NT2/D1 (cell line): ENCODE measurements at regions not wholly inside any gene's neighbourhood (a gene's known extent, or its start where the extent isn't known, plus 50 kb on each side); places are given as distances from the start of the nearest gene placed in this dataset.
"Not testable (repeated sequence)": the region's sequence is repeated elsewhere in the genome, so short reads cannot be mapped to it uniquely, and the experiment has no call there.

Source experiments
- DNase-seq: peaks from one replicate; pipeline ENCODE4 v3.0.0-alpha.2; 2011; ENCODE audit warnings: low read depth, low spot score
- H3K27me3 ChIP-seq: 2 replicates; pipeline ENCODE4 v1.6.0; 2011; ENCODE audit warnings: mild to moderate bottlenecking; ENCODE audit not compliant: insufficient read length, insufficient read depth
- H3K36me3 ChIP-seq: 2 replicates; pipeline ENCODE4 v1.6.1; 2011; ENCODE audit warnings: mild to moderate bottlenecking, low read length, mixed read lengths; ENCODE audit not compliant: insufficient read depth, insufficient read length
- H3K4me1 ChIP-seq: 2 replicates; pipeline ENCODE4 v1.5.1; 2011; ENCODE audit not compliant: insufficient read depth, insufficient read length
- H3K4me3 ChIP-seq: 2 replicates; pipeline ENCODE4 v1.5.1; 2011; ENCODE audit warnings: low read depth; ENCODE audit not compliant: insufficient read length
- H3K9ac ChIP-seq: 2 replicates; pipeline ENCODE4 v1.6.0; 2011; ENCODE audit warnings: low read depth; ENCODE audit not compliant: insufficient read length
- H3K9me3 ChIP-seq: 2 replicates; pipeline ENCODE4 v1.5.1; 2011; ENCODE audit warnings: mild to moderate bottlenecking, low read length; ENCODE audit not compliant: insufficient read depth
- SUZ12 ChIP-seq: IDR thresholded peaks from 2 replicates; pipeline ENCODE4 v1.6.1; 2011; ENCODE audit not compliant: insufficient read length, insufficient read depth; ENCODE audit errors: extremely low read depth
- YY1 ChIP-seq: IDR thresholded peaks from 2 replicates; pipeline ENCODE4 v1.6.1; 2011; ENCODE audit not compliant: insufficient read length, insufficient read depth
- ZNF274 ChIP-seq: IDR thresholded peaks from 2 replicates; pipeline ENCODE4 v1.6.1; 2011; ENCODE audit warnings: mild to moderate bottlenecking, low read depth, low read length

DNA sequence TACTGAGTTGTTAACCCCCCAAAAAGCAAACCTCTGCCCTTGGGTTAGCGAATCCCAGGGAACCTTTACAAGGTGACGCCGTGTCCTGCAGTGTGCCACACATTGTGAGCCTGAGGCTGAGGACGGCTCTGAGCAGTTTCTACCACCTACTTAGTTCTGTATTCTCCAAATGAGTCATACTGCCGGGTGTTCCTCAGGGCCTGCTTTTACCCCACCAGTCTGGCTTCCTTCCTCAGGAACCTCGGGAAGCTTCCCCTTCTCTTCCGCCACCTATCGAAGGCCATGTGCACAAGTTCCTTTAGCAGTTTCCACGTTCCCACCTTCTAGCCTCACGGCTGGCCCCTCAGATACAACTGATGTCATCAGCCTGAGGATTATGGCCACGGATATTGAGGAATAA is 384.0 kb upstream of the TPM1 start:
- Histone ChIP-seq H3K9me3 (peaks cover 6% of the 10 kb centered on the region), H3K36me3 (peaks cover 19% of the 10 kb centered on the region), H3K27me3 (no peaks in the 10 kb centered on the region), H3K4me1 (no peaks in the 10 kb centered on the region), H3K4me3 (no peak overlapping the region), H3K9ac (no peak overlapping the region)
- TF ChIP-seq SUZ12, result no peak
- TF ChIP-seq YY1, result no peak
- TF ChIP-seq ZNF274, result no peak
- no peak for DNase-seq

DNA sequence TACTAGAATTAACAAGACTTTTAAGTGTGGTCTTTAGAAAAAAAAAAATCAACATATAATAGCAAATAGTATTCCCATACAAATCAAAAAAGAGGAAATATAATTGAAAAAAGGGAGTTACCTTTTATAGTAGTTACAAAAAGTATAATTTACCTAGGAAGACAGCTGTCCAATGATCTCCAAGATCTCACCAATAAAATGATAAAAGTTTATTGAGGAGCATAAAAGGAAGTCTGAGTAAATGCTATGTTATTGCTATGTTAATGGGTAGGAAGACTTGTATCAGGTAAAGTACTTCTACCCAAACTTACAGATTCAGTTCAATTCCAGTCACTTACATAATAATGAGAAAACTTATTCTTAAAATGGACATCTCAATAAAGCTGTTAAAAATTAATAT is 379.0 kb upstream of the TPM1 start:
- no peaks in the 10 kb centered on the region for H3K4me1 ChIP-seq
- H3K9me3 ChIP-seq, result no peaks in the 10 kb centered on the region
- DNase-seq, result no peak
- TF ChIP-seq ZNF274 (no peak), YY1 (no peak), SUZ12 (no peak)
- H3K9ac ChIP-seq, result no peak overlapping the region
- H3K36me3 ChIP-seq, result peaks cover 5% of the 10 kb centered on the region
- no peaks in the 10 kb centered on the region for H3K27me3 ChIP-seq
- H3K4me3 ChIP-seq, result no peak overlapping the region

GRCh38 chr15:62665449-62665848 is 377.1 kb upstream of the TPM1 start:
- no peaks in the 10 kb centered on the region for H3K36me3 ChIP-seq
- no peaks in the 10 kb centered on the region for H3K4me1 ChIP-seq
- H3K27me3 ChIP-seq, result no peaks in the 10 kb centered on the region
- no peaks in the 10 kb centered on the region for H3K9me3 ChIP-seq
- DNase-seq, result peak; percentile 20
- no peak overlapping the region for H3K4me3 ChIP-seq
- no peak overlapping the region for H3K9ac ChIP-seq
- no peak for TF ChIP-seq SUZ12
- no peak for TF ChIP-seq YY1
- no peak for TF ChIP-seq ZNF274

GRCh38 chr15:62666046-62666445 is 376.5 kb upstream of the TPM1 start:
- Histone ChIP-seq H3K9me3 (no peaks in the 10 kb centered on the region), H3K9ac (no peak overlapping the region), H3K4me3 (no peak overlapping the region), H3K4me1 (no peaks in the 10 kb centered on the region), H3K36me3 (no peaks in the 10 kb centered on the region), H3K27me3 (no peaks in the 10 kb centered on the region)
- DNase-seq, result no peak
- TF ChIP-seq ZNF274 (no peak), SUZ12 (no peak), YY1 (no peak)

DNA sequence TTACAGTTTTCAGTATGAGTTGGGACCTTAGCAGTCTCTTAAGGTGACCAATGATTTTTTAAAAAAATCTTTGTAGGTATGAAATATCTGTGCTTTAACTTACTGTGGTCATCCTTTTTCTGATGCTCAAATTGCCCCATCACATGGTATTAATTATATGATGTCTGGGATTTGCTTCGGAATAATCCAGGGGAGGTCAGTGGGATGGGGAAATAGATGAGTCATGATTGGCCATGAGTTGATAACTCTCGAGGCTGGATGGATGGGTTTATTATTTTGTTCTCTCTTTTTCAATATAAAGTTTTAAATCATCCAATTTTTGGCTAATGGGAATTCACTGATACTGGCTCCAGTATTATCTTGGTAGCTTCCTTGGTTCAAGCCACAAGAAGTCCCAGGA is 370.3 kb upstream of the TPM1 start:
- Histone ChIP-seq H3K36me3 (peaks cover 9% of the 10 kb centered on the region), H3K4me3 (no peak overlapping the region), H3K4me1 (no peaks in the 10 kb centered on the region), H3K27me3 (no peaks in the 10 kb centered on the region), H3K9ac (no peak overlapping the region), H3K9me3 (no peaks in the 10 kb centered on the region; the same call in 1 of the 2 replicates)
- TF ChIP-seq YY1 (no peak), ZNF274 (no peak), SUZ12 (no peak)
- DNase-seq, result no peak

DNA sequence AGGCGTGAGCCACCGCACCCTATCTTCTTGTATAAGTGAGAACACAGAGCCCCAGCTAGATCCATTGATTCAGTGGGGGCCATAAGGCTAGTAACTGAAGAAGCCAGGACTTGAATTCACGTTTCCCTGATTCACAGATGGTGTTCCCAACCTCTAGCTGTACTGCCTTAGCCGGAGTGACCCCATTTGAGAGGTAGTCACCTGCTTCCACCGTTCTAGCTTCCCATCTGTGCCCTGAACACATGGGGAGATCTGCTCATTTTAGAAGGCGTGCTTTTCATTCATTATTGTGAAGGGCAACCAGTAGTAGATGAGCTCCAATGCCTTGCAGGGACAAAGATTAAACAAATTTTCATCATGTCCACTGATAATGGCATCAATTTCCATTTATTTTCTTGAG is 365.7 kb upstream of the TPM1 start:
- H3K9ac ChIP-seq, result no peak overlapping the region
- H3K9me3 ChIP-seq, result no peaks in the 10 kb centered on the region; the same call in 1 of the 2 replicates
- H3K4me3 ChIP-seq, result no peak overlapping the region
- no peaks in the 10 kb centered on the region for H3K27me3 ChIP-seq
- H3K36me3 ChIP-seq, result peaks cover 9% of the 10 kb centered on the region
- H3K4me1 ChIP-seq, result no peaks in the 10 kb centered on the region
- DNase-seq, result no peak
- TF ChIP-seq YY1 (no peak), SUZ12 (no peak), ZNF274 (no peak)

- TF ChIP-seq ZNF274 (no peak), YY1 (no peak), SUZ12 (no peak)
- Histone ChIP-seq H3K36me3 (peaks cover 9% of the 10 kb centered on the region), H3K9ac (no peak overlapping the region), H3K9me3 (no peaks in the 10 kb centered on the region), H3K27me3 (no peaks in the 10 kb centered on the region), H3K4me1 (no peaks in the 10 kb centered on the region), H3K4me3 (no peak overlapping the region)
- no peak for DNase-seq
Observed at GRCh38 chr15:62681939-62682896, 360.3 kb upstream of the TPM1 start.

DNA sequence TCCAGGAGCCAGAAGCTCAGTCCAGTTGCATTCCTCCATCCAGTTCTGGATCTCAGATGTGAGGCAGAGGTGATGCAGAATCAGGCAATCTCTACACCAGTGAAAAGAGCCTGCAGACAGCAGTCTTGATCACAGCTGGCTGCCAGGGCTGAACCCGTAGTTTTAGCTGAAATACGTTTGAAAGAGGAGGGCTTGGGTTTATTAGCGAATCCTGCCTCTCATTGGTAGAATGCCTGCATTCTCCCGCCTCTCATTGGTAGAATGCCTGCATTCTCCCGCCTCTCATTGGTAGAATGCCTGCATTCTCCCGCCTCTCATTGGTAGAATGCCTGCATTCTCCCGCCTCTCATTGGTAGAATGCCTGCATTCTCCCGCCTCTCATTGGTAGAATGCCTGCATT is 359.4 kb upstream of the TPM1 start:
- DNase-seq, H3K9me3 ChIP-seq, H3K9ac ChIP-seq, H3K4me1 ChIP-seq, H3K27me3 ChIP-seq, H3K4me3 ChIP-seq, H3K36me3 ChIP-seq: not testable (repeated sequence)
